GM12864 (cell line): ENCODE measurements at regions not wholly inside any gene's neighbourhood (a gene's known extent, or its start where the extent isn't known, plus 50 kb on each side); places are given as distances from the start of the nearest gene placed in this dataset.

Experiments used
- DNase-seq: peaks from one replicate; pipeline ENCODE4 v3.0.0-alpha.2; 2011; ENCODE audit warnings: low read depth
- H3K4me3 ChIP-seq: 2 replicates; pipeline ENCODE4 v1.5.1; 2011; ENCODE audit warnings: mild to moderate bottlenecking, low read depth, low read length, control low read depth
- CTCF ChIP-seq: IDR thresholded peaks from 2 replicates; pipeline ENCODE4 v1.5.1; 2011; ENCODE audit warnings: low read depth, mild to moderate bottlenecking, moderate library complexity, low read length, control low read depth, inconsistent platforms; ENCODE audit errors: missing control alignments

GRCh38 chr3:61311044-61311443, 59.8 kb upstream of the FHIT start:
- no peak for DNase-seq
- TF ChIP-seq CTCF = no peak
- no peak overlapping the region for H3K4me3 ChIP-seq

GRCh38 chr3:61315871-61316270, 64.6 kb upstream of the FHIT start:
- TF ChIP-seq CTCF = no peak
- no peak for DNase-seq

GRCh38 chr3:61323094-61323493, 71.8 kb upstream of the FHIT start:
- DNase-seq = no peak
- H3K4me3 ChIP-seq = no peak overlapping the region
- no peak for TF ChIP-seq CTCF

More at GRCh38 chr3:61315871-61316270, 64.6 kb upstream of the FHIT start:
- no peak overlapping the region for H3K4me3 ChIP-seq

GRCh38 chr3:61331929-61332552, 80.8 kb upstream of the FHIT start:
- no peak for DNase-seq
- TF ChIP-seq CTCF = no peak
- no peak overlapping the region for H3K4me3 ChIP-seq

GRCh38 chr3:61333192-61333961, 82.1 kb upstream of the FHIT start:
- no peak overlapping the region for H3K4me3 ChIP-seq
- no peak for TF ChIP-seq CTCF
- no peak for DNase-seq

- no peak overlapping the region for H3K4me3 ChIP-seq
- TF ChIP-seq CTCF = no peak
- no peak for DNase-seq
These were observed 83.5 kb upstream of the FHIT start for GRCh38 chr3:61334783-61335182.
